IMR-90 (cell line): ENCODE measurements at regions not wholly inside any gene's neighbourhood (a gene's known extent, or its start where the extent isn't known, plus 50 kb on each side); places are given as distances from the start of the nearest gene placed in this dataset.

Experiments
- ATAC-seq: fragments of 200-7000 bp; cut with Tn5 transposase; 2 replicates; pipeline ENCODE4 v1.9.1; 2020; ENCODE audit warnings: low read depth, mild to moderate bottlenecking, moderate library complexity
- BruUV-seq: library from RNA; stranded (reverse); fragments of 400-500 nt; replicated peaks from 2 replicates; lab custom pipeline; 2021; lab: Mats Ljungman, UMichigan
- CTCF ChIA-PET: fragments of 300-600 bp; formaldehyde crosslinking; extraction: SDS; loops from one replicate; lab custom pipeline; 2021; ENCODE audit warnings: antibody characterized with exemption; lab: Yijun Ruan, JAX
- POLR2A ChIA-PET: fragments of 300-600 bp; sonication (Branson Sonifier 250); formaldehyde crosslinking; loops from one replicate; lab custom pipeline; 2022; ENCODE audit warnings: antibody characterized with exemption; ENCODE audit not compliant: unreplicated experiment; lab: Charles Lee
- DNase-seq: peaks from one replicate; pipeline ENCODE4 v3.0.0; 2013
- H2AFZ ChIP-seq: replicated peaks from 2 replicates; pipeline ENCODE3; 2013; ENCODE audit warnings: low read length, mild to moderate bottlenecking; ENCODE audit not compliant: poor library complexity
- H2AK5ac ChIP-seq: 2 replicates; pipeline ENCODE4 v1.6.1; 2013; ENCODE audit warnings: low read depth, low read length, inconsistent platforms
- H2AK9ac ChIP-seq: replicated peaks from 2 replicates; pipeline ENCODE3; 2013; ENCODE audit warnings: mild to moderate bottlenecking, low read depth, low read length, moderate library complexity; ENCODE audit not compliant: poor library complexity
- H2BK120ac ChIP-seq: 2 replicates; pipeline ENCODE4 v1.6.1; 2013; ENCODE audit warnings: low read depth, low read length, inconsistent platforms
- H2BK15ac ChIP-seq: 3 replicates; pipeline ENCODE4 v1.6.1; 2013; ENCODE audit warnings: low read depth, low read length, inconsistent platforms
- H2BK20ac ChIP-seq: 2 replicates; pipeline ENCODE4 v1.6.1; 2013; ENCODE audit warnings: low read depth, mild to moderate bottlenecking, inconsistent platforms, low read length, moderate library complexity
- H2BK5ac ChIP-seq: 2 replicates; pipeline ENCODE4 v1.6.1; 2013; ENCODE audit warnings: mild to moderate bottlenecking, low read depth, low read length, inconsistent platforms; ENCODE audit not compliant: poor library complexity, severe bottlenecking
- H3K14ac ChIP-seq: replicated peaks from 2 replicates; pipeline ENCODE4 v1.6.1; 2013; ENCODE audit warnings: low read depth, low read length, inconsistent platforms
- H3K18ac ChIP-seq: 2 replicates; pipeline ENCODE4 v1.6.1; 2013; ENCODE audit warnings: low read depth, low read length, control low read depth
- H3K23ac ChIP-seq: 2 replicates; pipeline ENCODE4 v1.6.1; 2013; ENCODE audit warnings: low read depth, low read length, inconsistent platforms
- H3K27ac ChIP-seq: 2 replicates; pipeline ENCODE4 v1.5.1; 2013; ENCODE audit warnings: mild to moderate bottlenecking, control low read depth, low read length; ENCODE audit not compliant: insufficient read depth
- H3K27me3 ChIP-seq: 2 replicates; pipeline ENCODE4 v1.6.1; 2013; ENCODE audit warnings: low read length; ENCODE audit not compliant: control insufficient read depth, insufficient read depth
- H3K36me3 ChIP-seq: 2 replicates; pipeline ENCODE4 v1.6.1; 2013; ENCODE audit warnings: low read length, mixed read lengths; ENCODE audit not compliant: control insufficient read depth, insufficient read depth
- H3K4ac ChIP-seq: 2 replicates; pipeline ENCODE4 v1.6.1; 2013; ENCODE audit warnings: low read depth, low read length, inconsistent platforms
- H3K4me1 ChIP-seq: 2 replicates; pipeline ENCODE4 v1.6.1; 2013; ENCODE audit warnings: low read length, mixed read lengths; ENCODE audit not compliant: control insufficient read depth, insufficient read depth
- H3K4me2 ChIP-seq: 2 replicates; pipeline ENCODE4 v1.6.1; 2013; ENCODE audit warnings: low read depth, mild to moderate bottlenecking, control low read depth, low read length, moderate library complexity
- H3K4me3 ChIP-seq: 2 replicates; pipeline ENCODE4 v1.5.1; 2013; ENCODE audit warnings: low read depth, mild to moderate bottlenecking, control low read depth, low read length, moderate library complexity; ENCODE audit not compliant: insufficient read depth
- H3K56ac ChIP-seq: 2 replicates; pipeline ENCODE4 v1.6.1; 2013; ENCODE audit warnings: low read length, inconsistent platforms; ENCODE audit not compliant: insufficient read depth; ENCODE audit errors: extremely low read depth
- H3K79me1 ChIP-seq, 2 experiments: 2 replicates each; pipeline ENCODE4 v1.6.1; 2013; ENCODE audit warnings: low read length in 2 of 2, inconsistent platforms in 1 of 2, low read depth in 1 of 2
- H3K9ac ChIP-seq: 2 replicates; pipeline ENCODE4 v1.6.1; 2013; ENCODE audit warnings: low read depth, low read length, control low read depth
- H3K9me1 ChIP-seq: 2 replicates; pipeline ENCODE4 v1.6.1; 2013; ENCODE audit warnings: low read length, inconsistent platforms; ENCODE audit not compliant: insufficient read depth
- H3K9me3 ChIP-seq: 2 replicates; pipeline ENCODE4 v1.6.1; 2013; ENCODE audit warnings: low read length; ENCODE audit not compliant: control insufficient read depth, insufficient read depth
- H4K20me1 ChIP-seq: 2 replicates; pipeline ENCODE4 v1.6.1; 2013; ENCODE audit warnings: low read length, inconsistent platforms; ENCODE audit not compliant: insufficient read depth
- H4K5ac ChIP-seq: 2 replicates; pipeline ENCODE4 v1.6.1; 2013; ENCODE audit warnings: mild to moderate bottlenecking, low read depth, low read length, control low read depth
- H4K8ac ChIP-seq, 2 experiments: 2 replicates each; pipeline ENCODE4 v1.6.1; 2013; ENCODE audit warnings: low read depth in 2 of 2, low read length in 2 of 2, control low read depth in 1 of 2, inconsistent platforms in 1 of 2
- H4K91ac ChIP-seq: 2 replicates; pipeline ENCODE4 v1.6.1; 2013; ENCODE audit warnings: low read depth, low read length, inconsistent platforms; ENCODE audit not compliant: insufficient read depth
- CEBPB ChIP-seq: IDR thresholded peaks from 2 replicates; pipeline ENCODE4 v1.6.1; 2012; ENCODE audit warnings: low read depth, low read length, improper control_type of control experiment
- POLR2A ChIP-seq: IDR thresholded peaks from 2 replicates; pipeline ENCODE4 v1.6.1; 2012; ENCODE audit warnings: mild to moderate bottlenecking, low read depth, low read length
- WGBS, 2 experiments: methylation state at CpG; one replicate each; pipeline versions ENCODE4 v1.1.5 to v1.1.7; 2013; ENCODE audit warnings: missing lambda C conversion rate in 2 of 2; ENCODE audit not compliant: insufficient read length in 1 of 2; ENCODE audit errors: extremely low coverage in 2 of 2; 5-methylcytosine and 5-hydroxymethylcytosine counted together
- dilution Hi-C: fragments of 300-500 bp; cut with HindIII; formaldehyde crosslinking; loops from one replicate; pipeline ENCODE4 v1.14.3; 2018; ENCODE audit warnings: low sequenced_read_pairs; ENCODE audit not compliant: unreplicated experiment
- in situ Hi-C: fragments of 300-500 bp; cut with MboI; formaldehyde crosslinking; loops from 3 replicates; pipeline ENCODE4 v1.14.3; 2019; ENCODE audit warnings: low sequenced_read_pairs, inconsistent platforms, mixed read lengths
- intact Hi-C: fragments of 100-400 bp; cut with micrococcal nuclease; formaldehyde crosslinking; loops from 2 replicates; pipeline ENCODE4 v1.10.0; 2022

DNA sequence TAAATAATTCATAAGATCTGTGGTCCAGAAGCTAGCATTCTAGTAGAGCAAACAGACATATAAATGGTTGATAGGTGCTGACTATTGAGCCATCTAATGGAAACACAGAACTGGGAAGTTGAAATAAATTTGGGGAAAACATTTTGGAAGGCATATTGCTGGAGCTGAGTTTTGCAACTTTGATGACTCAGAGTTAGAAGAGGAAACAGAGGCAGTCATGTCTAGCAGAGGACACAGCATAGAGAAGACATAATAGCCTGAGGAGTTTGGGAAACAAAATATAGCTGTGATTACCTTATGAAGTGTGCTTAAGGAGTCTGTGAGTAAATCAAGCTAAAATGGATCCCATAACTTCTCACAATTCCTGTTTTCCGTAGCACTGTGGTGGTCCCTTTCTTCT, 86.9 kb upstream of the FLRT2 start:
- Histone ChIP-seq H3K56ac (no peak overlapping the region), H3K4me3 (no peak overlapping the region), H3K9ac (no peak overlapping the region), H3K27ac (no peak overlapping the region), H2AFZ (no peak overlapping the region), H3K18ac (no peak overlapping the region), H2AK9ac (no peak overlapping the region), H4K5ac (no peak overlapping the region), H2BK5ac (no peak overlapping the region), H2AK5ac (no peak overlapping the region), H3K23ac (no peak overlapping the region), H3K4ac (no peak overlapping the region), H2BK15ac (no peak overlapping the region), H3K79me1 (no peaks in the 10 kb centered on the region), H4K91ac (no peak overlapping the region), H2BK20ac (no peak overlapping the region), H2BK120ac (no peak overlapping the region), H3K9me3 (no peaks in the 10 kb centered on the region), H4K20me1 (no peaks in the 10 kb centered on the region), H3K14ac (no peak overlapping the region), H3K9me1 (no peaks in the 10 kb centered on the region), H3K27me3 (no peaks in the 10 kb centered on the region), H3K36me3 (no peaks in the 10 kb centered on the region), H3K4me1 (no peaks in the 10 kb centered on the region), H4K8ac (no peak overlapping the region), H3K4me2 (no peak overlapping the region)
- dilution Hi-C loops (no loop called here), intact Hi-C loops (no loop called here), in situ Hi-C loops (no loop called here)
- no TSS peak for BruUV-seq
- WGBS, 2 experiments: no CpG with 5 or more reads among the region's 1 CpG
- POLR2A ChIA-PET: no interaction called here
- no peak for ATAC-seq
- TF ChIP-seq POLR2A (no peak), CEBPB (0 out of 2 replicates have a peak, but pooled peaks have one; percentile 8)
- CTCF ChIA-PET: interaction anchor here (0.9 kb wide), 1 partner anchor 9 kb away, joined by 3 read pairs; no protein-coding TSS in a partner anchor
- peak; percentile 8 for DNase-seq
